ENCODE measurements at regions not wholly inside any gene's neighbourhood (a gene's known extent, or its start where the extent isn't known, plus 50 kb on each side); places are given as distances from the start of the nearest gene placed in this dataset.
A peak's percentile ranks its signal among the peaks of the same experiment; 100 is the strongest.

DNA sequence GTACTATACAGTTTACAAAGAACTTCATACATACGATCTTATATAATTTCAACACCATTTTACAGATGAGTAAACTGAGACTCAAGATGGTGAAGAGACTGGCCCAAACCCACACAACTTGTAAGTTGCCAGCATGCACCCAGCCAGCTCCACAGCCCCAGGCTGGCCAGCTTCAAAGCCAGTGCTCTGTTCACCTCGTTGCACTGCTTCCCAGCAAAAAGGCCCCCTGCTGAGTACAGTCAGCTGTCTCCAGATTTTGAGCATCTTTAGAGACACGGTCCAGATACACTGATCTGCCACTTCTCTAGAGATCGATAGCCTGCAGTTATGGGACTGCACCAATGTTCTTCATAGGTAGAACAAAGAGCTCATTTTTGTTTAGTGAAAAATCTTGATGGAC lies 257.2 kb upstream of the CHAC2 start:
- Histone ChIP-seq H3K27ac (ENCODE audit: extremely low read depth, low read depth, low read length) (no peak overlapping the region), H3K4me1 (ENCODE audit: control insufficient read depth, insufficient read depth, low read length) (no peaks in the 10 kb centered on the region), H3K36me3 (ENCODE audit: control insufficient read depth in 2 of 2, insufficient read depth in 1 of 2, low read length in 2 of 2) (no peaks in the 10 kb centered on the region), H3K9me3 (ENCODE audit: control insufficient read depth, insufficient read depth, low read depth, low read length) (no peaks in the 10 kb centered on the region), H3K4me3 (ENCODE audit: low read depth, low read length) (no peak overlapping the region)
- TF ChIP-seq ZNF23 (tag by site-specific recombination; IDR thresholded peaks at IDR 0.05; ENCODE audit: borderline replicate concordance) (no peak), ZNF133 (tag by site-specific recombination; IDR thresholded peaks at IDR 0.05) (no peak), ZNF223 (tag by site-specific recombination; IDR thresholded peaks at IDR 0.05) (no peak), ZNF776 (tag by site-specific recombination; IDR thresholded peaks at IDR 0.05; ENCODE audit: borderline replicate concordance) (no peak), ZNF560 (tag by site-specific recombination; IDR thresholded peaks at IDR 0.05; ENCODE audit: borderline replicate concordance) (no peak), ZNF514 (tag by site-specific recombination; IDR thresholded peaks at IDR 0.05) (no peak), ZNF830 (tag by site-specific recombination; IDR thresholded peaks at IDR 0.05; ENCODE audit: low read depth) (no peak), ZNF555 (tag by site-specific recombination; conservative IDR thresholded peaks at IDR 0.05) (no peak), OVOL3 (tag by site-specific recombination; IDR thresholded peaks at IDR 0.05) (no peak), ZNF701 (tag by site-specific recombination; IDR thresholded peaks at IDR 0.05) (no peak), ZIC2 (tag by site-specific recombination; IDR thresholded peaks at IDR 0.05) (no peak), ZNF221 (tag by site-specific recombination; IDR thresholded peaks at IDR 0.05; ENCODE audit: borderline replicate concordance) (no peak)
- TF ChIP-seq, protein P1, sequence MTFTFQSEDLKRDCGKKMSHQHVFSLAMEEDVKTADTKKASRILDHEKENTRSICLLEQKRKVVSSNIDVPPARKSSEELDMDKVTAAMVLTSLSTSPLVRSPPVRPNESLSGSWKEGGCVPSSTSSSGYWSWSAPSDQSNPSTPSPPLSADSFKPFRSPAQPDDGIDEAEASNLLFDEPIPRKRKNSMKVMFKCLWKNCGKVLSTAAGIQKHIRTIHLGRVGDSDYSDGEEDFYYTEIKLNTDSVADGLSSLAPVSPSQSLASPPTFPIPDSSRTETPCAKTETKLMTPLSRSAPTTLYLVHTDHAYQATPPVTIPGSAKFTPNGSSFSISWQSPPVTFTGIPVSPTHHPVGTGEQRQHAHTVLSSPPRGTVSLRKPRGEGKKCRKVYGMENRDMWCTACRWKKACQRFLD (tag by site-specific recombination; IDR thresholded peaks at IDR 0.05) = no peak
- ChIA-PET CTCF (interaction anchor here (0.6 to 0.7 kb wide), 3 partner anchors 23 to 158 kb away, joined by 3 to 7 read pairs (median 6); no protein-coding TSS in a partner anchor), POLR2A (interaction anchor here (1.1 kb wide), 1 partner anchor 258 kb away, joined by 3 read pairs; no protein-coding TSS in a partner anchor)

DNA sequence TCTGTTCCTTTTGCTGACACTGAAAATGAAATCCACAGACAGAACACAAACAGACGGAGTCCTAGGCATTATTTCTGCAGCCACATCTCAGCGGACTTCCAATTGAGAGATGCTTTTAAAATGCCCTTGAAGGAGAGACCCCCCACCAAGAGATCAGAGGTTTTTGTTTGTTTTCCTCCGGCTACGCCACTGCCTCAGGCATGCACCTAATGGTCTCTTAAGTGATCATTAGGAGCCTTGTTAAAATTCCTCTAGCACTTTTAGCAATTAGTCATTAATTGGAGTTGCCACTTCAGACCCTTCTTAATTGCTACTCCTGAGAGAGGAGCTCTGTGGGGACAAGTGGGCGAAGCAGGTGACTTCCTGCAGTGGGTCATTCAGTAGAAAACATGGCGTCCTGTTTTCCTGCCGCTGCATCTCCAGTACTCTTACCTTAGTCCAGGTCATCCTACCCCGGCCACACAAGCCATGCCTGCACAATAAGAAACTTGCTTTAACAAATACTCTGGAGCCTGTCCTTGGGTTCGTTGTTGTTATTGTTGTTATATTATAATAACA lies 257.7 kb upstream of the CHAC2 start:
- Histone ChIP-seq H3K27ac (ENCODE audit: extremely low read depth, low read depth, low read length) (no peak overlapping the region), H3K9me3 (ENCODE audit: control insufficient read depth, insufficient read depth, low read depth, low read length) (no peaks in the 10 kb centered on the region), H3K4me3 (ENCODE audit: low read depth, low read length) (no peak overlapping the region), H3K36me3 (ENCODE audit: control insufficient read depth in 2 of 2, insufficient read depth in 1 of 2, low read length in 2 of 2) (no peaks in the 10 kb centered on the region), H3K4me1 (ENCODE audit: control insufficient read depth, insufficient read depth, low read length) (no peaks in the 10 kb centered on the region)
- ChIA-PET POLR2A (interaction anchor here (1.1 kb wide), 1 partner anchor 258 kb away, joined by 3 read pairs; no protein-coding TSS in a partner anchor), CTCF (interaction anchor here (0.7 kb wide), 1 partner anchor 158 kb away, joined by 6 read pairs; no protein-coding TSS in a partner anchor)
- no peak for TF ChIP-seq ZFP3 (tag by site-specific recombination; IDR thresholded peaks at IDR 0.05; ENCODE audit: low read depth)
- TF ChIP-seq IKZF3 (tag by site-specific recombination; IDR thresholded peaks at IDR 0.05) = no peak
- TF ChIP-seq, protein P1 (tag by site-specific recombination; IDR thresholded peaks at IDR 0.05) = no peak
- no peak for TF ChIP-seq ZNF214 (tag by site-specific recombination; IDR thresholded peaks at IDR 0.05; ENCODE audit: borderline replicate concordance)
- TF ChIP-seq ZNF530 (tag by site-specific recombination; IDR thresholded peaks at IDR 0.05; ENCODE audit: low read depth) = no peak
- no peak for TF ChIP-seq ZNF514 (tag by site-specific recombination; IDR thresholded peaks at IDR 0.05)
- TF ChIP-seq, protein P2, sequence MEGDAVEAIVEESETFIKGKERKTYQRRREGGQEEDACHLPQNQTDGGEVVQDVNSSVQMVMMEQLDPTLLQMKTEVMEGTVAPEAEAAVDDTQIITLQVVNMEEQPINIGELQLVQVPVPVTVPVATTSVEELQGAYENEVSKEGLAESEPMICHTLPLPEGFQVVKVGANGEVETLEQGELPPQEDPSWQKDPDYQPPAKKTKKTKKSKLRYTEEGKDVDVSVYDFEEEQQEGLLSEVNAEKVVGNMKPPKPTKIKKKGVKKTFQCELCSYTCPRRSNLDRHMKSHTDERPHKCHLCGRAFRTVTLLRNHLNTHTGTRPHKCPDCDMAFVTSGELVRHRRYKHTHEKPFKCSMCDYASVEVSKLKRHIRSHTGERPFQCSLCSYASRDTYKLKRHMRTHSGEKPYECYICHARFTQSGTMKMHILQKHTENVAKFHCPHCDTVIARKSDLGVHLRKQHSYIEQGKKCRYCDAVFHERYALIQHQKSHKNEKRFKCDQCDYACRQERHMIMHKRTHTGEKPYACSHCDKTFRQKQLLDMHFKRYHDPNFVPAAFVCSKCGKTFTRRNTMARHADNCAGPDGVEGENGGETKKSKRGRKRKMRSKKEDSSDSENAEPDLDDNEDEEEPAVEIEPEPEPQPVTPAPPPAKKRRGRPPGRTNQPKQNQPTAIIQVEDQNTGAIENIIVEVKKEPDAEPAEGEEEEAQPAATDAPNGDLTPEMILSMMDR (tag by site-specific recombination; IDR thresholded peaks at IDR 0.05) = no peak
- no peak for TF ChIP-seq ZNF560 (tag by site-specific recombination; IDR thresholded peaks at IDR 0.05; ENCODE audit: borderline replicate concordance)
- TF ChIP-seq SETDB1 (IDR thresholded peaks at IDR 0.05; ENCODE audit: insufficient read length, low read length) = no peak
- no peak for TF ChIP-seq ZNF324 (tag by site-specific recombination; IDR thresholded peaks at IDR 0.05)
- no peak for TF ChIP-seq ZNF366 (tag by site-specific recombination; conservative IDR thresholded peaks at IDR 0.05)
- TF ChIP-seq SP7 (tag by site-specific recombination; IDR thresholded peaks at IDR 0.05) = 0 out of 2 replicates have a peak, but pooled peaks have one; percentile 19
- no peak for TF ChIP-seq ZBTB1 (tag by site-specific recombination; IDR thresholded peaks at IDR 0.05)
- TF ChIP-seq, protein P3, sequence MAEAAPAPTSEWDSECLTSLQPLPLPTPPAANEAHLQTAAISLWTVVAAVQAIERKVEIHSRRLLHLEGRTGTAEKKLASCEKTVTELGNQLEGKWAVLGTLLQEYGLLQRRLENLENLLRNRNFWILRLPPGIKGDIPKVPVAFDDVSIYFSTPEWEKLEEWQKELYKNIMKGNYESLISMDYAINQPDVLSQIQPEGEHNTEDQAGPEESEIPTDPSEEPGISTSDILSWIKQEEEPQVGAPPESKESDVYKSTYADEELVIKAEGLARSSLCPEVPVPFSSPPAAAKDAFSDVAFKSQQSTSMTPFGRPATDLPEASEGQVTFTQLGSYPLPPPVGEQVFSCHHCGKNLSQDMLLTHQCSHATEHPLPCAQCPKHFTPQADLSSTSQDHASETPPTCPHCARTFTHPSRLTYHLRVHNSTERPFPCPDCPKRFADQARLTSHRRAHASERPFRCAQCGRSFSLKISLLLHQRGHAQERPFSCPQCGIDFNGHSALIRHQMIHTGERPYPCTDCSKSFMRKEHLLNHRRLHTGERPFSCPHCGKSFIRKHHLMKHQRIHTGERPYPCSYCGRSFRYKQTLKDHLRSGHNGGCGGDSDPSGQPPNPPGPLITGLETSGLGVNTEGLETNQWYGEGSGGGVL (tag by site-specific recombination; IDR thresholded peaks at IDR 0.05) = no peak
- TF ChIP-seq SP2 (tag by site-specific recombination; IDR thresholded peaks at IDR 0.05) = no peak
- no peak for TF ChIP-seq ZNF223 (tag by site-specific recombination; IDR thresholded peaks at IDR 0.05)
- no peak for TF ChIP-seq ZNF701 (tag by site-specific recombination; IDR thresholded peaks at IDR 0.05)
- TF ChIP-seq, protein P4, sequence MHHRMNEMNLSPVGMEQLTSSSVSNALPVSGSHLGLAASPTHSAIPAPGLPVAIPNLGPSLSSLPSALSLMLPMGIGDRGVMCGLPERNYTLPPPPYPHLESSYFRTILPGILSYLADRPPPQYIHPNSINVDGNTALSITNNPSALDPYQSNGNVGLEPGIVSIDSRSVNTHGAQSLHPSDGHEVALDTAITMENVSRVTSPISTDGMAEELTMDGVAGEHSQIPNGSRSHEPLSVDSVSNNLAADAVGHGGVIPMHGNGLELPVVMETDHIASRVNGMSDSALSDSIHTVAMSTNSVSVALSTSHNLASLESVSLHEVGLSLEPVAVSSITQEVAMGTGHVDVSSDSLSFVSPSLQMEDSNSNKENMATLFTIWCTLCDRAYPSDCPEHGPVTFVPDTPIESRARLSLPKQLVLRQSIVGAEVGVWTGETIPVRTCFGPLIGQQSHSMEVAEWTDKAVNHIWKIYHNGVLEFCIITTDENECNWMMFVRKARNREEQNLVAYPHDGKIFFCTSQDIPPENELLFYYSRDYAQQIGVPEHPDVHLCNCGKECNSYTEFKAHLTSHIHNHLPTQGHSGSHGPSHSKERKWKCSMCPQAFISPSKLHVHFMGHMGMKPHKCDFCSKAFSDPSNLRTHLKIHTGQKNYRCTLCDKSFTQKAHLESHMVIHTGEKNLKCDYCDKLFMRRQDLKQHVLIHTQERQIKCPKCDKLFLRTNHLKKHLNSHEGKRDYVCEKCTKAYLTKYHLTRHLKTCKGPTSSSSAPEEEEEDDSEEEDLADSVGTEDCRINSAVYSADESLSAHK (tag by site-specific recombination; IDR thresholded peaks at IDR 0.05) = no peak
